ENCODE measurements at regions not wholly inside any gene's neighbourhood (a gene's known extent, or its start where the extent isn't known, plus 50 kb on each side); places are given as distances from the start of the nearest gene placed in this dataset.
A peak's percentile ranks its signal among the peaks of the same experiment; 100 is the strongest.
"Not testable (repeated sequence)": the region's sequence is repeated elsewhere in the genome, so short reads cannot be mapped to it uniquely, and the experiment has no call there.

DNA sequence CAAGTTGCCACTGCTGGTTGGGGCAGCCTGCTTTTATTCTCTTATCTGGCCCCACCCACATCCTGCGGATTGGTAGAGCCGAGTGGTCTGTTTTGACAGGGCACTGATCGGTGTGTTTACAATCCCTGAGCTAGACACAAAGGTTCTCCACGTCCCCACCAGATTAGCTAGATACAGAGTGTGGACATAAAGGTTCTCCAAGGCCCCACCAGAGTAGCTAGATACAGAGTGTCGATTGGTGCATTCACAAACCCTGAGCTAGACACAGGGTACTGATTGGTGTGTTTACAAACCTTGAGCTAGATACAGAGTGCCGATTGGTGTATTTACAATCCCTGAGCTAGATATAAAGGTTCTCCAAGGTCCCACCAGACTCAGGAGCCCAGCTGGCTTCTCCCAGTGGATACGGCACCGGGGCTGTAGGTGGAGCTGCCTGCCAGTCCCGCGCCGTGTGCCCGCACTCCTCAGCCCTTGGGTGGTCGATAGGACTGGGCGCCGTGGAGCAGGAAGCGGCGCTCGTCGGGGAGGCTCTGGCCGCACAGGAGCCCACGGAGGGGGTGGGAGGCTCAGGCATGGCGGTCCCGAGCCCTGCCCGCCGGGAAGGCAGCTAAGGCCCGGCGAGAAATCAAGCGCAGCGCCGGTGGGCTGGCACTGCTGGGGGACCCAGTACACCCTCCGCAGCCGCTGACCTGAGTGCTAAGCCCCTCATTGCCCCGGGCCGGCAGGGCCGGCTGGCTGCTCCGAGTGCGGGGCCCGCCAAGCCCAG is 157.8 kb upstream of the PPP1R3A start:
- DNase-seq: not testable (repeated sequence)

- DNase-seq: no peak
Observed at GRCh38 chr7:114073701-114074100, 154.9 kb upstream of the PPP1R3A start.

DNA sequence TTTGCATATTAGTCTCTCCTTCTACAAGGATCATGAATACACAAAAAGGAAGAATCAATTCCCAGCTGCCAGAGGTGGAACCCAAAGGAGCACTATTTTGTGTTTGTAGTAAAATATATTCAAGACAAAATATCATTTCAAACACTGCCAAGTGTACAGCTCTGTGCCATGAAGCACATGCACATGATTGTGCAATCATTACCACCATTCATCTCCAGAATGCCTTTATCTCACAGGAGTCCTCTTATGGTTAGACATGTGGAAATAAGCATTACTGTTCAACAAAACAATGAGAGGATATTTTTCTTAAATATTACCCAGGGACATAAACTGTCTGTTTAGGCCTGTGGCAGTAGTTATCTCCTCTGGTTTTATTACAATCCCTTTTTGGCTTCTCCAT is 151.4 kb upstream of the PPP1R3A start:
- DNase-seq: no peak

GRCh38 chr7:114062810-114063209 is 144.0 kb upstream of the PPP1R3A start:
- no peak for DNase-seq

DNA sequence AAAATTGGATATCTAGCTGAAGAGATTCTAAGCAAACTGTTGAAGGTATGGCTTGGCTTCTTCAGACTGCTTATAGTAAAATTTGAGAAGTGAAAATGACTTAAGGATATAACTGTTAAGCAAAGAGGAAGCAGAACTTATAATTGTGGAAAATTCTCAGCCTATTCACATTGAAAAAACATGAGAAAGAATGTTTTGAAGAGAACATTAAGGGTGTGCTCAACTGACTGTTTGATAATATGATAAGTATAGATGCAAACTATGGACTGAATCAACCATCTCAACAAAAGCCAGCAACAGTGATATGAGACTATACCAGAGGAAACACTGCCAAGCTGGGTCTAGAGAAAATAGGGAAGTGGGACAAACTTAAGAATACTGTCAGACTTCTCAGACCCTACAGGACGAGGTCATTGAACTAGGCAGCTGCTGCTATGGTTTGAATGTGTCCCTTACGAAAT is 133.1 kb upstream of the PPP1R3A start:
- DNase-seq: no peak

DNA sequence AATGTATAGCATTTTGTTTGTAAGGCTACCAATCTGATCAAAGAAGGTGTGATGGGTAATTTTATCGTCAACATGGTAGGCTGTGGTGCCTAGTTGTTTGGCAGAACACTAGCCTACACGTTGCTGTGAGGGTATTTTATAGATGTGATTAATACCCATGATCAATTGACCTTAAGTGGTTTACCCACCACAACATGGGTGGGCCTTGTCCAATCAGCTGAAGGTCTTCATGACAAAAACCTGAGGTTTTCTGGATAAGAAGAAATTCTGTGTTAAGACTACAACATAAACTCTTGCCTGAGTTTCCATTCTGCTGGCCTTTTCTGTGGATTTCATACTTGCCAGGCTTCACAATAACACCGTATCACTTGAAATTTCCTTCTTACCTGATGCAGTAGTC is 131.8 kb upstream of the PPP1R3A start:
- DNase-seq: no peak

DNA sequence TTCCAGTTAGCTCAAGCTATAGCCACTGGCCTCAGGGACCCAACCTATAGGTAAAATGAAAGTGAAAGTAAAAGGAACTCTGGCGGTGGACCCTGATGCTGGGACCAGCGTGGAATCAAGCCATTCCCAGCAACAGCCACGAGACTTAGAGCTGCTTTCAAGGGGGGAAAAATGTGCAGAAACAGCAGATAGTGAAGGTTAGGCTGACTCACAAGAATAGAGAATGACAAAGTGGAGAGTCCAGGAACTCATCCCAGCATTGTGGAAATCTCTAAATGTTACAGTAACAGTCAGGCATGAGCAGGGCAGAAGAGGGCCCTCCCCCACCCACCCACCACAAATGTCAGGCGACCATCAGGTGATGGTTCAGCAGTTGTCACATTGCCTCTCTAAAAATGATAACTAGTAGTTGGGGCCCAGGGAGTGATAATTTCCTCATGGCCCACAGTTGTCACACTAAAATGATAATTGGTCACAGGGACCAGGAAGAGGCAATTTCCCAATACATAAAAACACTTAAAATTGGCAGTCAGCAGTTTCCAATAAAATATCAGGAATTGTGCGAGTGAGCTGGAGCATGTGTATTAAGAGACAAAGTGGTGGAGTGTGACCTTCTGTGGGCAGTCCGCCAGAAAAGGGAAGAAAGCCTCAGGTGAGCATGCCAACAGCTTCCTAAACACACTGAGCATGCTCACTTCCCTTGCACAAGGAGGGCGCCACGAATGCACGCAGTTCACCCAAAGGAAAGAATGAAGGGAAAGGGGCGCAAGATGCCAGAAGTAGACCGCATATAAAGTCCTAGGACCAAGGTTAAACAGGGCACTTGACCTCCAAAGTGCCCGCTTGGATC is 129.8 kb upstream of the PPP1R3A start:
- peak; percentile 24 for DNase-seq

- DNase-seq: no peak
Observed at GRCh38 chr7:114047889-114048288, 129.1 kb upstream of the PPP1R3A start.

DNA sequence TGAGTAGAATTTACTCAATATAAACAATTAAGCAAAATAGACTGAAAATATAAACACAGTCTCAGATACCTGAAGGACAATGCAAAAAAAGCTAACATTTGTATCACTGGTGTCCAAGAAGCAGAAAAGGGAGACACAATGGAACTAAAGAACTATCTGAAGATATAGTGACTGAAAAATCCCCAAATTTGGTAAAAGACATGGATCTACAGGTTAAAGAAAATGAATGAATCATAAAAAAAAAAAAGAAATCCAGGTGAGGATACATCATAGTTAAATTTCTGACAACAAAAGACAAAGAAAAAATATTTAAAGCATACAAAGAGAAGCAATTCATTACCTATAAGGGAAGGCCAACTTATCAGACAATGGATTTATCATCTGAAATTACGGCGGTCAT is 114.7 kb upstream of the PPP1R3A start:
- DNase-seq: no peak

- peak; percentile 58 for DNase-seq
Observed at GRCh38 chr7:114026486-114027089, 107.8 kb upstream of the PPP1R3A start.

GRCh38 chr7:114021135-114021534 is 102.3 kb upstream of the PPP1R3A start:
- peak; percentile 28 for DNase-seq

DNA sequence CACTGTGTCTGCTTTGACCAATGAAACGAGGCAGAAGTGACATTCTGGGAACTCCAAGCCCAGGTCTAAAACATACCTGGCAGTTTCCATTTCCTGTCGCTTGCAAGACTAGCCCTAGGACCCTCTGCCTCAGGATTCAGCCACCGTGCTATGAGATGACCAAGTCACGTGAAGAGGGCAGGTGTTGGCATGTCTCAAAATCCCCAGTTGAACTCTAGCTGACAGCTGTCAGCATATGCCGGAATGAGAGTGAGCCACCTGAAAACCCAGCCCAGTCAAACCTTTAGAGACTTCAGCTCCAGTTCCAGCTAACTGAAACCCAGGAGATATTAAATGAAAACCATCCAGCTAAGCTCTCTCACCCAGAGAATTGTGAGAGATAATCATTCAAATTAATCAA is 89.9 kb upstream of the PPP1R3A start:
- DNase-seq: no peak

- DNase-seq: no peak
Observed at GRCh38 chr7:114007386-114007785, 88.6 kb upstream of the PPP1R3A start.

DNA sequence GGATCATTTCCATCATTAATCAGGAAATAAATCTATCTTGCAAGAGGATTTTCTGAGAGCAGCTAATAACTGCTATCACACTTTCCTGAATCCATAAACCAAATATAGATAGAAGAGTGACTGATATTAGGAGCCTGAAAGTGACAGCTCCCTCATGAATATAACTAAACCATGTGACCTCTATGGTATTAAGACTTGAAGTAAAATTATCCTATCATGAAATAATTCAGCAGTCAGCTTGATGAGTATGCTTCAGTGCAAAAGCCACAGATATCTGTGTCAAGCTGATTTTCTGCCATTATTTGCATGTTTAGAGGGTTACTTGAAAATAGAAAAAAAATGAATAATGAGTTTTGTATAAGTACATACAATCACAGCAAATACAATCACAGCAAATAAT is 80.1 kb upstream of the PPP1R3A start:
- DNase-seq: no peak

DNA sequence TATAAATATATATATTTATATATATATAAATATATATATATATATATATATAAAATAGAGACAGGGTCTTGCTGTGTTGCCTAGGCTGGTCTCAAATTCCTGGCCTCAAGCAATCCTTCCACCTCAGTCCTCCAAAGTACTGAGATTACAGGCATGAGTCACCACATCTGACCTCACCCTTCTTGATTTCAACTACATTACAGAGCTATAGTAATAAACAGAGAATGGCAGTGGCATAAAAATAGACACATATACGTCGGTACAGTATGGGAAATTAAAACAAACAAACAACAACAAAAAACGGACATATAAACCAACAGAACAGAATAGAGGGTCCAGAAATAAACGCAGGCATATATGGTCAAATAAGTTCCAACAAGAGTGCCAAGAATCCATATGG is 77.6 kb upstream of the PPP1R3A start:
- no peak for DNase-seq

DNA sequence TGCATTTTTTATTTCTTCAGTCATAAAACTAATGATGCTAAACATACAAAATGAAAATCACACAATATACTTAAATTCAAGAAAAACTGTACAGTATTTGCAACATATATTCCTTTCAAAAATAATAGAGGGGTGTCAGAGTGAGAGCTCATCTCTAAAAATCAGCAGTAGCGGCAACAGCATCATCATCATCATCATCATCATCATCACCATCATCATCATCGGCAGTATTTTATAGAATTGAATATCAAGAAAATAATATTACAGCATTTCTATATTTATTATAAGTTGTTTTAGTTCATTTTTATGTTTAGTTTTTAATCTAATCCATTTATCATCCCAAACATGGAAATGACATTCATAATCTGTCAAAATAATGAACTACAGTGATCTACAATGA is 67.4 kb upstream of the PPP1R3A start:
- no peak for DNase-seq

- DNase-seq: no peak
Observed at GRCh38 chr7:113976508-113976907, 57.7 kb upstream of the PPP1R3A start.

- DNase-seq: no peak
Observed at GRCh38 chr7:113968713-113969112, 49.9 kb upstream of the PPP1R3A start.

Data from NCI-H146 (cell line).